Activated naive CD4-positive, alpha-beta T cell treated with anti-CD3 and anti-CD28 coated beads, Interleukin-2, amount 50 U/mL, for 16 hours (primary cell): ENCODE measurements at regions not wholly inside any gene's neighbourhood (a gene's known extent, or its start where the extent isn't known, plus 50 kb on each side); places are given as distances from the start of the nearest gene placed in this dataset.
"Not testable (repeated sequence)": the region's sequence is repeated elsewhere in the genome, so short reads cannot be mapped to it uniquely, and the experiment has no call there.

Experiments used
- DNase-seq: peaks from one replicate; pipeline ENCODE4 v3.0.0-alpha.2; 2020

DNA sequence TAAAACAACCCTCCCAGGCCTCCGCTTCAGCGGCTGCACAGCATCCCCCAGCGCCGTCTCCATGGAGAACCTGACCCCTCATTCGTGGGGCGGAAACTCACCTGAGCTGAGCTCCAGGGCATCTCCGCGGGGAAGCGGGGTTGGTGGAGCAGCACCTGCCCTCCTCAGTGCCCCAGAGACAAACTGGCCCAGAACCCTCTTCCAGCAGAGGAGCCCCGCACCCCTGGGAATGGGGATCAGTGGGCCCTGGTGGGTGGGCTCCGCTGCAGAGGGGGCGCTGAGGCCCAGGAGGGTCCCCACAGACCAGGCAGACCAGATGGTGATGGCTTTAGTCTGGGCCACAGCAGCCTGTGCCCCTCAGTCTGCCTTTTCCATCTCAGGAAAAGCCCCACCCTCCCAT, 261.2 kb downstream of the ADGRD1 start:
- DNase-seq = not testable (repeated sequence)

- DNase-seq = not testable (repeated sequence)
These were observed 262.9 kb downstream of the ADGRD1 start for GRCh38 chr12:131216587-131216986.

DNA sequence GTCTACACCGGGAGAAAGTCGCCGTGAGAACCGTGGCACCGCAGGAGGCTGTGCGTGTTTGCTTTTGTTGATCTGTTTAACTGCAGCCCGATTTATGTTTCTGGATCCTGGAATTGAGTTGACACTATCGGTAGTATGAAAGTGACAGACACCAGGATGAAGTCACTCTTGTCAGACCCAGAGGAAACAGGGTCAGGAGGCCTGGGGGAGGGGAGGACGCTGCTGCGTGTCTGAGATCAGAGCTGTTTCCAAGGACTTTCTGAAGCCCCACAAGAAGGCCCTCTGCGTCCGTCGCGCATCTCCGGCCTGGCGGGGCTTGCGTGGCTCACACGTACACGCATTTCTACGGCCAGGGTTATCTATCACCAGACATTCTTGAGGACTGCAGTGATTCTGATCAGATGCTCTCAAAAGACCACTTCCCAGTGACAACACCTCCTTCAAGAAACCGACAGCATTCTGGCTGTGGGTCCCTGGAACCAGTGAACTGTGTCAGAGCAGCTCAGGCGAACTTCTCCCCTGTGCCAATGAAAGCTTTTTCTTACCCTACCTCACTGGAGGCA, 263.4 kb downstream of the ADGRD1 start:
- no peak for DNase-seq

DNA sequence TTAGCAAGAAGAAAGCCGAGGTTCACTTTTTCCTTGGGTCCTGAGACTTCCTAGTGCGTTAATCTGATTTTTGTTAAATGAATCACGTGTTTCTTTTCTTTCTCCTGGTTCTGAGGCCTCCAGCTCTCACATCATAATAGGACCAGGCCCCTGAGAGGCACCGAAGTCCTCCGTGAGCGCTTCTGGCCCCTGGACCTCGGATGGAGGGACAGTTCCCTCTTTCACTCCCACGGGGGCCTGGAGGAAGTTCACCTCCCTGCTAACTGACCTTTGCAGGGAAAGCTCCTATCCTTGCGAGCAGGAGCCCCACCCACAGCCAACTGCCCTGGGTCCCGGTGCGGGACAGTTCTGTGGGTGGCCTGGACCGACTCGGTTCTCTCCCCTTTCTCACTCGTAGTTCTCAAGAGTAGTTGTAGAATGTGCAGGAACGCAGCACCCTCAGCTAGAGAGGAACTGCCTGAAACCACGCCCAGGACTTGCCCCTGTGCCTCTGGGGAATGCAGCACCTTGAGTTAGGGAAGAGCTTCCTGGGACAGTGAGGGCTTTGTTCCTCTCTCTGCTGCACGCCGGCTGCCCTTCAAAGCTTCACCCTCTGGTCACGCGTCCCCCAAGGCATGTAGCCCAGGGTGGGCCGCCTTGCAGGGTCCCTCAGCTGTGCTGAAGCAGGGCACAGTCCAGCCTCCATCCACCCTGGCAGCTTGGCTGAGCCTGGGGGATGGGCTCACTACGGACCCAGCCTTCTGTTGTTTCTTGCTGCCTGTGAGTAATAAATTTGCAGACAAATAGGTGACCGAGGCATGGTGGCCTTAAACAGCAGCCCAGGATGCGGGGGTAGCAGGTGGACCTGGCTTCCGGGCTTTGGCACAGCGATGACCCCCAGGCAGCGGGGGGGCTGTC, 264.6 kb downstream of the ADGRD1 start:
- no peak for DNase-seq

GRCh38 chr12:131218923-131219669, 265.4 kb downstream of the ADGRD1 start:
- DNase-seq = no peak

GRCh38 chr12:131219670-131220330, 266.1 kb downstream of the ADGRD1 start:
- DNase-seq = no peak

- no peak for DNase-seq
These were observed 266.6 kb downstream of the ADGRD1 start for GRCh38 chr12:131220331-131220685.

DNA sequence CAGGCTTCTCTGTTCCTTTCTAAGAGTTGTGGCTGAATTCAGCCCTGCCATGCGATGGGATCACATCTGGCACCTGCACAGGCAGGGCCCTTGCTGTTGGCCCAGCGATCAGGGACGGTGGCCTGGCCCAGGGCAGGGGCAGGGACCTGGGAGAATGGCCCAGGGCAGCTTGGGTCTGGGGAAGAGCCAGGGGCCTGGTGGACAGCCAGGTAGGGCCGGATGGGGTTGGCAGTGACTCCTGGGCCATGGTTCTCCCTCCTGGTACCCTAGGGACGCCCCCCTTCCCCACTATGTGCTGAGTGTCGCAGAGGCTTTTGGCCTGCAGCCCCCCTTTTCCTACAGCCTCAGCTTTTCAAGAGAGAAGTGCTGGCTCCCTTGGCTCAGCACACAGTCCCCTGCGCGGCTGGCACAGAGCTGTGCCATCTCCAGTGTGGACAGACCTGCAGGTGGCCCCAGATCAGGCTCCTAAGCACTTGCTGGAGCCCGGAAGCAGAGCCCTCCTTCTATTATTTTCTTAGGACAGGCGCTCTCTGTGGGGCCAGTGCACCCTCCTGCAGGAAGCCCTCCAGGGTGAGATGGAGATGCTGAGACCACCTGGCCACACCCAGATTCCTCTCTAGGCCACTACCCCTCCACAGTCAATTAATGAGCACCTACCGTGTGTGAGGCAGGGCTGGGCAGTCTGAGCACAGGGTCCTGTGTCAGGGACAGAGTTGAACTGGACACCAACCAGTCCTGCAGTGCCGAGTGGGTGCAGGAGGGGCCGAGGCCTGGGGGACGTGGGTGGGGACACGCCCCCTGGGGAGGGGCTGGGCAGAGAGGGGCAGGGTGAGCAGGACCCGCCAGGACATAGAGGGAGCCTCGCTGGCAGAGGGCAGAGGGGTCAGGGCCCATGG, 267.6 kb downstream of the ADGRD1 start:
- DNase-seq = no peak

- DNase-seq = no peak
These were observed 268.2 kb downstream of the ADGRD1 start for GRCh38 chr12:131221957-131222328.

DNA sequence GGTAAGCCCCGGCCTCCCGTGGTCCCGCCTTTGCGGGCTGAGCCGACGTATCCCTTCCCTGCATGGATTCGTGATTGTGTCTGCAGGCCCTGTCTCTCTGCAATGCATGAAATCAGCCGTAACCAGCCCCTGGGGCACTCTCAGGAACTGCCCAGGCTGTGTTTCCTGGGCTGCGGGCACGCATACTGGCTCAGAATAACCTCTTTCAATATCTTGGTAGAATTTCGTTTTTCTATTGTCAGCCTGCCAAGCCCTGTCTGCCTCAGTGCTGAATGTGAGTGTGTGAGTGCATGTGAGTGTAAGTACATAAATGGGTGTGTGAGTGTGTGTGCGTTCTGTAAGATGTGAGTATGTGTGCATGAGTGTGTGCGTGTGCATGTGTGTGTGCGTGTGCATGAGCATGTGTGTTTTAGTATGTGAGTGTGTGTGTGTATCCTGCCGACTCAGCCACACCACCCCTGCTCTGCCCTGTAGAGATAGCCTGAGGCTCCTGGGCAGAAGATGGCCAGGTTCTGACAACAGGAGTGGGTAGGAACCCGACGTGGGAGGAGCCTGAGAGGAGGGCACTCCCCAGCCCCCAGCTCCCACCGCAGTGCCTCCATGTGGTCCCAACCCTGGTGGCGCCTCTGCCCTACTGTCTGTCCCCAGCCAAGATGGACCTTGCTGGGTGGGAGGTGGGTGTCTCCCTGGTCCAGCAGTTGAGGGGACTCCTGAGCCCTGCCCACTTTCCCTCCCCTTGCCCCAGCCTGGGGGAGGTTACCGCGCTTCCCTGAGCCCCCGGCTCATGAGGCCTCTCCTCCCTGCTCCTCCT, 268.8 kb downstream of the ADGRD1 start:
- DNase-seq = no peak

- DNase-seq = no peak
These were observed 269.6 kb downstream of the ADGRD1 start for GRCh38 chr12:131223171-131223761.

- DNase-seq = no peak
These were observed 270.1 kb downstream of the ADGRD1 start for GRCh38 chr12:131223791-131224225.

- not testable (repeated sequence) for DNase-seq
These were observed 270.7 kb downstream of the ADGRD1 start for GRCh38 chr12:131224226-131225065.

GRCh38 chr12:131225066-131225380, 271.3 kb downstream of the ADGRD1 start:
- DNase-seq = not testable (repeated sequence)

DNA sequence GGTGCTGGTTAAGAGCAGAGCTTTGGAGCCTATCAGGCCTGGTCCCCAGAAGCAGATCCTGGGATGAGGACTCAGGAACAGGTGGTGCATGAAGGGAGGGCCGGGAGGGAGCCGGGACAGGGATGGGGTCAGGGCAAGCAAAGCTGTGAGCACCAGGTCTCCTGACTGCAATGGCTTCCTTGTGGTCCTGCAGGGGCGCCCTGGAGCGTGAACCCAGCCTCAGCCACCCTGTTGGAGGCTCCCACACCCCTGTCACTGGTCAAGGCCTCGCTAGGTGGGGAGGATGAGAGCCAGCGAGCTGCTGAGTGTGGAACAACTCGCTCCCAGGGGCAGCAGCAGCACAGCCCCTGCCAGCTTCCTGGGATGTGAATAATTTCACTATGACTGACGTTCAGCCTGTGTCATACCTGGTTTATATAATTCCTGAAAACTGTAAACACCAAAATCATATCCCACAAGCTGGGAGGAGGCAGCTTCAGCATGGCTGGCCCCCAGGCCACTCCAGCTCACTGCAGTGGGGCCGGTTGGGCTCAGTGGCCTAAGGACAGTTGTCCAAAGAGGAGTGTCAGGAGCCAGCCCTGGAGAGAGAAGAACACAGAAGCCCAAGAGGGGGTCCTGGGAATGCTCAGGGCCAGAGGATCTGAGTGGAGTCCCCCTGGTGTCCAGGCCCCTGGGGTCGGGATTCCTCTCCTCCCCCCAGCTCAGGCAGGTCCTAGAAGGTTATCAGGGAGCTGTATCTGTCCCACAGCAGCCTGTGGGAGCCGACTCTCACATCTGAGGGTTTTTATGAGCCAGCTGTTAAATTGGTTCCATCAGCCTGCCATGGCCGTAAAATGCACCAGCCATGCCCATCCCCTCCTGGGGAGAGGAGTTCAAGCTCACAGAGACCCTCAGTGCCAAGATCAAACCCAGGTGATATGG, 272.9 kb downstream of the ADGRD1 start:
- DNase-seq = no peak

GRCh38 chr12:131227641-131228040, 273.9 kb downstream of the ADGRD1 start:
- not testable (repeated sequence) for DNase-seq

DNA sequence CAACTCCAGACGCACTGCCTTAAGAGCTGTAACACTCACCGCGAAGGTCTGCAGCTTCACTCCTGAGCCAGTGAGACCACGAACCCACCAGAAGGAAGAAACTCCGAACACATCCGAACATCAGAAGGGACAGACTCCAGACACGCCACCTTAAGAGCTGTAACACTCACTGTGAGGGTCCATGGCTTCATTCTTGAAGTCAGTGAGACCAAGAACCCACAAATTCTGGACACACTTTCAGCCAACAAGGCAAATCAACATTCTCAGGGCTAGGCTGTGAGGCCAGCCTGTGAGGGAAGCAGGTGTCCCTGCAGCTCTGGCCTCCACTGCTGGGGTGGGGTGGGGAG, 275.3 kb downstream of the ADGRD1 start:
- not testable (repeated sequence) for DNase-seq

GRCh38 chr12:131229426-131230339, 276.0 kb downstream of the ADGRD1 start:
- no peak for DNase-seq
